NAMALWA (cell line): ENCODE measurements at regions not wholly inside any gene's neighbourhood (a gene's known extent, or its start where the extent isn't known, plus 50 kb on each side); places are given as distances from the start of the nearest gene placed in this dataset.

Experiments used
- DNase-seq: peaks from one replicate; pipeline ENCODE4 v3.0.0-alpha.2; 2015; ENCODE audit warnings: low spot score

- DNase-seq: no peak
These were observed 581.6 kb upstream of the CDH9 start for GRCh38 chr5:27619982-27620381.

- no peak for DNase-seq
These were observed 573.8 kb upstream of the CDH9 start for GRCh38 chr5:27612161-27612560.

GRCh38 chr5:27608992-27609391, 570.6 kb upstream of the CDH9 start:
- DNase-seq: no peak

GRCh38 chr5:27598576-27598975, 560.2 kb upstream of the CDH9 start:
- no peak for DNase-seq

GRCh38 chr5:27594141-27594540, 555.8 kb upstream of the CDH9 start:
- DNase-seq: no peak

- DNase-seq: no peak
These were observed 553.8 kb upstream of the CDH9 start for GRCh38 chr5:27592231-27592630.

GRCh38 chr5:27590503-27590902, 552.1 kb upstream of the CDH9 start:
- no peak for DNase-seq

DNA sequence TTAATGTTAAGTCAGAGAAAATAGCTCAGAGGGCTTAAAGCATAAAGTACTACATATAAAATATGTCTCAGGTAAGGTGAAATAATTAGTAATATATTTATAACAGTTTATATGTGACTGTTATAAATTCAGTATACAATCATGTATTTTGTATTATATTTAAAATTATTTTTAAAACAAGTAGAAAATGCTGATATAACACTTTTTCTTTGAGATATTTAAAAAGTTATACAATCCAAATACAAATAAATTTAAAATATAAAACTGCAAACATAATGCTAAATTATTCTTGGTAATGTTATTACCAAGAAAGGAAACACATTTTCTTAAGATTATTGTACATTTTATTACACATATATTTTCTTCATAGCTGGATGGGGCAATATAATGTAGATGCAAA, 539.9 kb upstream of the CDH9 start:
- no peak for DNase-seq

DNA sequence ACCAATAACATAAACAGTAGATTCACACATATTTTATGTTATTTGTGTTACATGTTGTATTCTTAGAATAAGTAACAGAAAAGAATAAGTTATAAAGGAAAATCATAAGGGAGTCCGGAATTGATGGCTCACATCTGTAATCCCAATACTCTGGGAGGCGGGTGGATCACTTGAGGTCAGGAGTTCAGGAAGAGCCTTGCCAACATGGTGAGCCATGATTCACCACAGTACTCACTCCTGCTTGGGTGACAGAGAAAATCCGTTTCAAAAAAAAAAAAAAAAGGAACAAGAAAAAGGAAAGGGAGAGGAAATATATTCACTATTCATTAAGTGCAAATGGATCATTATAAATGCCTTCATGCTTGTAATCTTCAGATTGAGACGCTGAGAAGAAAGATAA, 533.3 kb upstream of the CDH9 start:
- DNase-seq: no peak

DNA sequence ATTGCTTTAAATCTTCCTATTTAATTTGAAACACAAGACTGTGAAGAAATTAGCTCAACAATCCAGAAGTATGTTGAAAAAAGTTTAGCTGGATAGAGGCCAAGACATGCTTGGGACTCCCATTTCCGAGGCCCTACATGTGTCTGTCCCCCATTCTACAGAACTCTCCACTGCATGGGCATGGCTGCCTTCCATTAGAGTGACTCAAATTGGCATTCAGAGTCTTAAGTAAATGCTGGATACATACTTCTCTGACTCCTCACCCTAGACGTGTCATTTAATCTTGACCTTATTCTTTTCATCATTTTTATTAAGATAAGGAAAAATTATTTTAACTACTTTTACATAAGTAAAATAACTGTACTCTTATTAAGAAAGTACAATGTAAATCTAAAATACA, 530.4 kb upstream of the CDH9 start:
- DNase-seq: no peak

DNA sequence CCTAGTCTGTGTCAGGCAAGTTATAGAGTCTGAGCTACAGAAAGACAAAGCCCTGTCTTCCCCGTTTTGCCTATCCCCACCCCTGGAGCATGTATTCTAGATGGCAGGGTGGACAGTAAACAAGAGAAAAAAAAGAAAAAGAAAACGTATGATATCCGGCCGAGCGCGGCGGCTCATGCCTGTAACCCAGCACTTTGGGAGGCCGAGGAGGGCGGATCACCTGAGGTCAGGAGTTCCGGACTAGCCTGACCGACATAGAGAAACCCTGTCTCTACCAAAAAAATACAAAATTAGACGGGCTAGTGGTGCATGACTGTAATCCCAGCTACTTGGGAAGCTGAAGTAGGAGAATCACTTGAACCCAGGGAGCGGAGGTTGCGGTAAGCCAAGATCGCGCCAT, 523.0 kb upstream of the CDH9 start:
- DNase-seq: no peak

- no peak for DNase-seq
These were observed 510.1 kb upstream of the CDH9 start for GRCh38 chr5:27548484-27548883.

DNA sequence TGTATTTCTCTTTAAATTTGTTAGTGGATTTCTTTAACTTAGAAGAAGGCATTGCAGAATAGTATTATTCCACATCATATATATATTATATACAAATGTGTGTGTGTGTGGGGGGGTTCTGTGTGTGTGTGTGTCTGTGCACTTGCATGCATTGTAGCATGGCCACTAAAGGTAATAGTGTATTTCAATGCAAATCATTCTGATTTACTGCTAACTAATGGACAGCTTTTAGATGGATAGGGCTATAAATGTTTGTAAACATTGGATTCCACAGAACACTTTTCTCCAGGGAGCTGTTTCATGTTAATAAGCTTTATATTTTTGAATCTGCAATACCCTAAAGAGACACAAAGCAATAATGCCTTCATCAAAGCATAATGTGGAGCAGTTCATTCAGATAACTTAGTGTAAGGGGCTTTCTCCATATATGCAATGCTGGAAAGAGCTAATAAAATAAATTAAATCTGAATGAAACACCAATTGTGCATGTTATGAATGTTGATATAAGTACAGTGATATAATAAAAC, 496.7 kb upstream of the CDH9 start:
- DNase-seq: no peak

GRCh38 chr5:27532305-27532704, 493.9 kb upstream of the CDH9 start:
- no peak for DNase-seq

DNA sequence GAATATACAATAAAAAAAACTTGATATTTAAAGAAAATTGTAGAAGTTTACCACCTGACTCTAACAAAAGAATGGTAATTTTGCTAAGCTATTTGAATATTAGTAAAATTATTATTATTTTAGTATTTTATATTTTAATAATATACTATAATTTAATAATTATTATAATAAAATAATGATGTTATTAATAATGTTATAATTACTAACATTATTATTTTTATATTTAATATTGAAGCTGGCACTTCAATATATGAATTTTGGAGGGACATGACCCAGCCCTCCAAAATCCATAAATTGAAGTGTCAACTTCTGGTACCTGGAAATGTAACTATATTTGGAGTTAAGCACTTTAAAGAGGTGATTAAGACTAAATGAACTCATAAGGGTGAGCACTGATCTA, 486.1 kb upstream of the CDH9 start:
- DNase-seq: no peak

DNA sequence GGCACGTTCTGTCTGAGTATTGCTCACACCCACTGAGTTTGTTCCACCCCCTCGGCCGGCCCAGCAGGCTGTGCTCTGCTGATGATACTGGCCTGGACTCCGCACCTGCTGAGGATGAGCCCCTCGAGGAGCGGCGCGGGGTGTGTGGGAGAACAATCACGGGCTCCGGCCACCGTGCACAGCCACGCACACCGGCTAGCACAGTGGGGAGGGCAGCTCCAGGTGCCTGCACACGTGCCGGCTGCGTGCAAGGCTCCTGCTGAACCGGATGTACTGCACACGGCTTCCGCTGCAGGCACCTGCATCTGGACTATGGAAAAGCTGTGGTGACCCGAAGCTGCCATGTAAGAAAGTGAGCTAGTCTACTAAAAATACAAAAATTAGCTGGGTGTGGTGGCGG, 485.2 kb upstream of the CDH9 start:
- no peak for DNase-seq

- DNase-seq: no peak
These were observed 478.1 kb upstream of the CDH9 start for GRCh38 chr5:27516437-27516836.

DNA sequence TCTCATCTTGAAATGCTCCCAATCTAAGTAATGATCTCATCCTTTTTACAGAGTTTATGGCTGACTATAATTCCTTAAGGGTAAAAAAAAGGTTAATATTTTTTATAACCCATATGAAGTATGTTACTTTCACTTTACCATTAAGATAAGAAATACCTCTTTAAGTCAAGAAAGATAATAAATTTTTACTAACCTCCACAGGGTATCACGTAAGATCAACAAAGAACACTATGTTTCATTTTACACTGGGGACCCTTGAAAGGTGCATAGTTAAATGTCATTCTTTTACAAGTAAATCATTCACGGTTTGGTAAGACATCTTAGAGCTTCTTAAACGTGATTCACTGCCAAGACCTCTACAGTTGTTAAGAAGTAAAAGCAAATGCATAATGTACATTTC, 472.7 kb upstream of the CDH9 start:
- no peak for DNase-seq

- no peak for DNase-seq
These were observed 465.4 kb upstream of the CDH9 start for GRCh38 chr5:27503813-27504212.

DNA sequence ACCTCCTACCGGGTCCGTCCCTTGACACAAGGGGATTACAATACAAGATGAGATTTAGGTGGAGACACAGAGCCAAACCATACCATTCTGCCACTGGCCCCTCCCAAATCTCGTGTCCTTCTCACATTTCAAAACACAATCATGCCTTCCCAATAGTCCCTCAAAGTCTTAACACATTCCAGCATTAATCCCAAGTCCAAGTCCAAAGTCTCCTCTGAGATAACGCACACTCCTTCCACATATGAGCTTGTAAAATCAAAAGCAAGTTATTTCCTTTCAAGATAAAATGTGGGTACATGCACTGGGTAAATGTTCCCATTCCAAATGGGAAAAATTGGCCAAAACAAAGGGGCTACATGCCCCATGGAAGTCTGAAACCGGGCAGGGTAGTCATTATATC, 463.9 kb upstream of the CDH9 start:
- no peak for DNase-seq

GRCh38 chr5:27497491-27497890, 459.1 kb upstream of the CDH9 start:
- DNase-seq: no peak

GRCh38 chr5:27494887-27495286, 456.5 kb upstream of the CDH9 start:
- DNase-seq: no peak

DNA sequence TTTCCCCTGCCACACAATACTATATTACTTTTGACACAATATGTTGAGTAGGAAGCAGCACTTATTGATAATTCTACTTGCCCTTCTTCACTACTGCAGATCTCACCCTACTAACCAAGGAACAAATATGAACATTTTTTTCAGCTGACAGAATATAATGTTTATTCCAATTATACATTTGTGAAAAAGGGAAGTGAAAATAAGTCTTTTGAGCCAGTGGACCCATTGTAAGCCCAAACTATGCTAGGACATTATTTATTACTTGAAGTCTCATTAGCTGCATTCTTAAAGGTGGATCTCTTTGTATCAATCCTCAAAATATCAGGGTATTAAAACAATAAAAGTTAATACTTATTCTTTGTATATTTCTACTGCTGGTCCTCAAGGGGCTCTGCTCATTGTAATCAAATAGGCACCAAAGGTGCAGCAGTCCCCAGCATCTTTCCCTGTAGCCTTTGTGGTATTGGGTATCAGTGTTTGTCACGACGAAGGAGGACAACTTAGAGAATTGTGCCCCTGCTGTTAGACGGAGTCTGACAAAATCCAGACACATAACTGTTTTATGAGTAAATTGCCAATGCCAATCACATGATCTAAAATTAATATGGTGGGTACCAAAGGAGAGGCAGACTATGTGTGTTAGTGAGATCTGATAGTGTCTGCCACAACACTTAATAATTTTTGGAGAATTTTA, 453.5 kb upstream of the CDH9 start:
- DNase-seq: no peak

DNA sequence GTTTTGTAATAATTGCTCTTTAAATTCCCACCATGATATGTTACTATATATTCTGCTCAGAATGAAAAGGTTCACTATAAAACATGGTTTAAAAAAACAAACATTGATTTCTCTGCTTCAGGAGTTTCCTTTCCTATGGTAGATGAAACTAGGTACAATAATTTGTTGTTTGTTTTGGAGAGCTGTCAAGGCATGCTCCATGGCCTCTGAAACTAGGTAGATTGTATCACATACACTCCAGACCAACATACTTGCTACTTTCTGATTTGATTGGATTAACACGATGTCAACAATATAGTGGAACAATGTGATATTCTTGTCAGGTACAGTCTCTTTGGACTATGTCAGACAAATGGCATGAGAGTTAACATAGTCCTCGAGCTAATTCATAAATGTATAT, 452.7 kb upstream of the CDH9 start:
- no peak for DNase-seq

DNA sequence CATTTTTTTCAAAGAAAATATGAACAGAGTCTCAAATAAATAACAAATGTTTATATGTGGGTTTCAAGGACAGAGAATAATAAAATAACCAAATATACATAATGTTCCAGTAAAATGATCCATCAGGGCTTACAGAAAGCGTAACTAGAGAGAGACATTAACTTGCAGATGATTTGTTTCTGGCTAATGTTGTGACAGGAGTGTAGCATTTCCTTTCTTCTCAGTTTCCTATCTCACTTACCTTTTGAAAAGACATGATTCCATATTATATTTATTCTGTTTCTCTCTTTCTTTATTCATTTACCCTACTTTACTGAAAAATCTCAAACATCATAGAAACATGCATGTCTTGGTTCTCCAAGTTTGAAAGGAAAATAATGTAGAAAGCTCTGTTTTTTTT, 451.3 kb upstream of the CDH9 start:
- DNase-seq: no peak
